ENCODE measurements at regions not wholly inside any gene's neighbourhood (a gene's known extent, or its start where the extent isn't known, plus 50 kb on each side); places are given as distances from the start of the nearest gene placed in this dataset.

DNA sequence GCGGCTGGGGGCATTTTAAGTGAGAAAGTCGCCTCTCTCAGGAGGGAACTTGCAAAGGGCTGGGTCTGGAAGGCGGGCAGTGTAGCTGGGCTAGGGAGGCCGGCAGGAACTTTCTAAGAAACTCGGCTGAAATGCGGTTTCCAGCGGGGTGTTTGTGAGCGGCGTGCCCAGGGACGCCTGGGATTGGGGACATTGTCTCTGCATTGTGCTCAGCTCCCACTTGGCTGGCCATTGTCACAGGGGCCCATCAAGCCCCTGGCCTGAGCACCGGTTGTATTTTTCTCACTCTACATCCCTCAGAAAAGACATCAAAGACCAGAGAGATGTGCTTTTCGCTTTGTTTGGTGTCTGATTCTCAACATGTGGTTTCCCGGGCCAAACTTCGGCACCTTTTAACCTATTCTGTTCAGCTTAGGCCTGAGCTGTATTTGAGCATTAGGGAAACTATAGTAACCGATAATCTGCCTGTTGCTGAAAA lies 291.1 kb upstream of the IRX3 start:
- CTCF ChIA-PET = interaction anchor here (0.6 kb wide), 1 partner anchor 458 kb away, joined by 3 read pairs; no protein-coding TSS in a partner anchor
- TF ChIP-seq ZNF843 (tag by site-specific recombination; IDR thresholded peaks at IDR 0.05) = no peak
- no peak for TF ChIP-seq ZNF37A (tag by site-specific recombination; IDR thresholded peaks at IDR 0.05)
- no peak for TF ChIP-seq OVOL3 (tag by site-specific recombination; IDR thresholded peaks at IDR 0.05)
- no peak for TF ChIP-seq ZBTB8A (tag by site-specific recombination; IDR thresholded peaks at IDR 0.05)
- TF ChIP-seq ZNF10 (tag by site-specific recombination; IDR thresholded peaks at IDR 0.05) = no peak
- TF ChIP-seq ZNF211 (tag by site-specific recombination; IDR thresholded peaks at IDR 0.05; ENCODE audit: low read depth) = no peak
- Histone ChIP-seq H3K4me1 (ENCODE audit: control insufficient read depth, insufficient read depth, low read length) (no peaks in the 10 kb centered on the region), H3K4me3 (ENCODE audit: low read depth, low read length) (no peak overlapping the region), H3K36me3 (ENCODE audit: control insufficient read depth in 2 of 2, insufficient read depth in 1 of 2, low read length in 2 of 2) (no peaks in the 10 kb centered on the region), H3K27ac (ENCODE audit: extremely low read depth, low read depth, low read length) (no peak overlapping the region), H3K9me3 (ENCODE audit: control insufficient read depth, insufficient read depth, low read depth, low read length) (no peaks in the 10 kb centered on the region)
- POLR2A ChIA-PET = interaction anchor here (1.1 kb wide), 1 partner anchor 8 kb away, joined by 4 read pairs; no protein-coding TSS in a partner anchor

DNA sequence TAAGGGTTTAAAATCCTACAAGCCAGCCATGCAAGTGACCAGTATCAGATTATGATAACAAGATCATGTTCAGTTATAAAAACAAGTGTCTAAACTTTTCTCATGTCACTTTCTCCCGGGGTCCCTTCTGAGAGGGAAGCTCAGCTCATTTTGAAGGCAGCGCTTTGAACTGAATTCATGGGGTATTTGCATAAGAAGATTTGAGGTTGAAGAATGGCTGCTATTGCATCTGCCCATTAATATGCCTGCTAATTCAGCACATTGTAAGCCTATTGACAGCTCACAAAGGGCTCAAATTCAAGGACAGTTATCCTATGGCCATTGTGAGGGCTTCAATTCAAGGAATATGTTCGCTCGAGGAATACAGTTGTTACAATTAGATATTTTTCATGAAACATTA lies 290.2 kb upstream of the IRX3 start:
- H3K9me3 ChIP-seq (ENCODE audit: control insufficient read depth, insufficient read depth, low read depth, low read length) = no peaks in the 10 kb centered on the region
- H3K4me3 ChIP-seq (ENCODE audit: low read depth, low read length) = no peak overlapping the region
- H3K4me1 ChIP-seq (ENCODE audit: control insufficient read depth, insufficient read depth, low read length) = no peaks in the 10 kb centered on the region
- POLR2A ChIA-PET = interaction anchor here (1.1 kb wide), 1 partner anchor 9 kb away, joined by 4 read pairs; no protein-coding TSS in a partner anchor
- H3K27ac ChIP-seq (ENCODE audit: extremely low read depth, low read depth, low read length) = no peak overlapping the region
- no peak for TF ChIP-seq YY2 (tag by site-specific recombination; IDR thresholded peaks at IDR 0.05)
- no peak for TF ChIP-seq SP2 (tag by site-specific recombination; IDR thresholded peaks at IDR 0.05)
- TF ChIP-seq OSR2 (tag by site-specific recombination; IDR thresholded peaks at IDR 0.05) = no peak
- TF ChIP-seq ZNF140 (tag by site-specific recombination; IDR thresholded peaks at IDR 0.05) = no peak
- TF ChIP-seq, protein P1, sequence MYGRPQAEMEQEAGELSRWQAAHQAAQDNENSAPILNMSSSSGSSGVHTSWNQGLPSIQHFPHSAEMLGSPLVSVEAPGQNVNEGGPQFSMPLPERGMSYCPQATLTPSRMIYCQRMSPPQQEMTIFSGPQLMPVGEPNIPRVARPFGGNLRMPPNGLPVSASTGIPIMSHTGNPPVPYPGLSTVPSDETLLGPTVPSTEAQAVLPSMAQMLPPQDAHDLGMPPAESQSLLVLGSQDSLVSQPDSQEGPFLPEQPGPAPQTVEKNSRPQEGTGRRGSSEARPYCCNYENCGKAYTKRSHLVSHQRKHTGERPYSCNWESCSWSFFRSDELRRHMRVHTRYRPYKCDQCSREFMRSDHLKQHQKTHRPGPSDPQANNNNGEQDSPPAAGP (tag by site-specific recombination; IDR thresholded peaks at IDR 0.05) = no peak
- TF ChIP-seq IKZF3 (tag by site-specific recombination; IDR thresholded peaks at IDR 0.05) = no peak
- no peak for TF ChIP-seq ZNF266 (tag by site-specific recombination; IDR thresholded peaks at IDR 0.05; ENCODE audit: low read depth)
- TF ChIP-seq, protein P2, sequence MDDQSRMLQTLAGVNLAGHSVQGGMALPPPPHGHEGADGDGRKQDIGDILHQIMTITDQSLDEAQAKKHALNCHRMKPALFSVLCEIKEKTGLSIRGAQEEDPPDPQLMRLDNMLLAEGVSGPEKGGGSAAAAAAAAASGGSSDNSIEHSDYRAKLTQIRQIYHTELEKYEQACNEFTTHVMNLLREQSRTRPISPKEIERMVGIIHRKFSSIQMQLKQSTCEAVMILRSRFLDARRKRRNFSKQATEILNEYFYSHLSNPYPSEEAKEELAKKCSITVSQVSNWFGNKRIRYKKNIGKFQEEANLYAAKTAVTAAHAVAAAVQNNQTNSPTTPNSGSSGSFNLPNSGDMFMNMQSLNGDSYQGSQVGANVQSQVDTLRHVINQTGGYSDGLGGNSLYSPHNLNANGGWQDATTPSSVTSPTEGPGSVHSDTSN (CRISPR knock-in tag; IDR thresholded peaks at IDR 0.05) = no peak
- TF ChIP-seq ZBTB21 (tag by site-specific recombination; IDR thresholded peaks at IDR 0.05) = no peak
- no peak for TF ChIP-seq ZNF596 (tag by site-specific recombination; IDR thresholded peaks at IDR 0.05)
- no peak for TF ChIP-seq KLF9 (tag by site-specific recombination; IDR thresholded peaks at IDR 0.05; ENCODE audit: low read depth)
- CTCF ChIA-PET = interaction anchor here (1.2 kb wide), 1 partner anchor 684 kb away, joined by 4 read pairs; no protein-coding TSS in a partner anchor
- H3K36me3 ChIP-seq (ENCODE audit: control insufficient read depth in 2 of 2, insufficient read depth in 1 of 2, low read length in 2 of 2) = no peaks in the 10 kb centered on the region

DNA sequence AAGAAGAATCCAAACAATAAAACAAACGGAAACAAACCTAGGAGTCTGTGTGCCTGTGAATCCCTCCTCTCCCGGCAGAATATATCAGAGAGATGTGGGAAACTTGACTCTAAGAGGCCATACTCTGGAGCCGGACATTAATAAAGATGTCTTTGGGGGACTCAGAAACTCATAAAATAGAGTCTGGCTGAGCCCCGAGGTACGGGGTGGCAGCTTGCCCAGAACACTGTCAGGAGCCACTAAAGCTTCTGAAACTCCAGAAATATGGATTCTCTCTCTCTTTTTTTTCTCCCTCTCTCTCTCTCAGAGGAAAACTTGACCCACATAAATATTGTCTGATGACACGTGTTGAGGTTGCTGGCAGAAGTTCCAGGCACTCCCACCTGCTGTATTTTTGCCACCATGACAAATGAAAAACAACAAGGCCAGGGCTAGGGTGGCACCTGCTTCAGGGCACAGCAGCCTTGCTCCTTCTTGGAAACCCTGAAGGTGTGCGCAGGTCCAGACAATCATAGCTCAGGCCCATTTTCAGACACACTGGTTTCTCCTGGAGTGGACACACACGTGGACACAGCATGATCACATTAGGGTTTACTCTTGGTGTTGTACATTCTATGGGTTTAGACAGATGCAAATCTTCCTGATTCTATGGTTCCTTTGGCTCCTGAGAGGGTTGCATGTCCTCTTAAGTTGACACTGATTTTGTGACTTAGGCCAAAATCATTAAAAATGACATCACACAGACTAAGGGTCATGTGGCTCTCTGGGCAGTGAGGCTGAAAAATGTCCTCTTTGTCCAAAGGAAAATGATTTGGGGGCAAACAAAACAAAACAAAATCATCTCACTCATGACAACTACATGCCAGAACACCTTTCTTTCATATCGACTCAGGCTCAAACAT lies 282.6 kb upstream of the IRX3 start:
- H3K4me3 ChIP-seq (ENCODE audit: low read depth, low read length) = no peak overlapping the region
- H3K4me1 ChIP-seq (ENCODE audit: control insufficient read depth, insufficient read depth, low read length) = no peaks in the 10 kb centered on the region; the same call in 1 of the 2 replicates
- ChIA-PET POLR2A (no interaction called here), CTCF (no interaction called here)
- H3K9me3 ChIP-seq (ENCODE audit: control insufficient read depth, insufficient read depth, low read depth, low read length) = no peaks in the 10 kb centered on the region
- H3K36me3 ChIP-seq (ENCODE audit: control insufficient read depth in 2 of 2, insufficient read depth in 1 of 2, low read length in 2 of 2) = no peaks in the 10 kb centered on the region
- no peak overlapping the region for H3K27ac ChIP-seq (ENCODE audit: extremely low read depth, low read depth, low read length)
- TF ChIP-seq ZNF2 (tag by site-specific recombination; IDR thresholded peaks at IDR 0.05) = no peak
- TF ChIP-seq, protein P3, sequence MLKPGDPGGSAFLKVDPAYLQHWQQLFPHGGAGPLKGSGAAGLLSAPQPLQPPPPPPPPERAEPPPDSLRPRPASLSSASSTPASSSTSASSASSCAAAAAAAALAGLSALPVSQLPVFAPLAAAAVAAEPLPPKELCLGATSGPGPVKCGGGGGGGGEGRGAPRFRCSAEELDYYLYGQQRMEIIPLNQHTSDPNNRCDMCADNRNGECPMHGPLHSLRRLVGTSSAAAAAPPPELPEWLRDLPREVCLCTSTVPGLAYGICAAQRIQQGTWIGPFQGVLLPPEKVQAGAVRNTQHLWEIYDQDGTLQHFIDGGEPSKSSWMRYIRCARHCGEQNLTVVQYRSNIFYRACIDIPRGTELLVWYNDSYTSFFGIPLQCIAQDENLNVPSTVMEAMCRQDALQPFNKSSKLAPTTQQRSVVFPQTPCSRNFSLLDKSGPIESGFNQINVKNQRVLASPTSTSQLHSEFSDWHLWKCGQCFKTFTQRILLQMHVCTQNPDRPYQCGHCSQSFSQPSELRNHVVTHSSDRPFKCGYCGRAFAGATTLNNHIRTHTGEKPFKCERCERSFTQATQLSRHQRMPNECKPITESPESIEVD (tag by site-specific recombination; IDR thresholded peaks at IDR 0.05) = peak; percentile 51; the same call in 1 of the 2 replicates
- no peak for TF ChIP-seq GFI1B (tag by site-specific recombination; IDR thresholded peaks at IDR 0.05)
- TF ChIP-seq FEZF1 (tag by site-specific recombination; IDR thresholded peaks at IDR 0.05) = no peak
- peak; percentile 36 for TF ChIP-seq ZNF341 (tag by site-specific recombination; IDR thresholded peaks at IDR 0.05; ENCODE audit: low read depth)
- TF ChIP-seq, protein P4, sequence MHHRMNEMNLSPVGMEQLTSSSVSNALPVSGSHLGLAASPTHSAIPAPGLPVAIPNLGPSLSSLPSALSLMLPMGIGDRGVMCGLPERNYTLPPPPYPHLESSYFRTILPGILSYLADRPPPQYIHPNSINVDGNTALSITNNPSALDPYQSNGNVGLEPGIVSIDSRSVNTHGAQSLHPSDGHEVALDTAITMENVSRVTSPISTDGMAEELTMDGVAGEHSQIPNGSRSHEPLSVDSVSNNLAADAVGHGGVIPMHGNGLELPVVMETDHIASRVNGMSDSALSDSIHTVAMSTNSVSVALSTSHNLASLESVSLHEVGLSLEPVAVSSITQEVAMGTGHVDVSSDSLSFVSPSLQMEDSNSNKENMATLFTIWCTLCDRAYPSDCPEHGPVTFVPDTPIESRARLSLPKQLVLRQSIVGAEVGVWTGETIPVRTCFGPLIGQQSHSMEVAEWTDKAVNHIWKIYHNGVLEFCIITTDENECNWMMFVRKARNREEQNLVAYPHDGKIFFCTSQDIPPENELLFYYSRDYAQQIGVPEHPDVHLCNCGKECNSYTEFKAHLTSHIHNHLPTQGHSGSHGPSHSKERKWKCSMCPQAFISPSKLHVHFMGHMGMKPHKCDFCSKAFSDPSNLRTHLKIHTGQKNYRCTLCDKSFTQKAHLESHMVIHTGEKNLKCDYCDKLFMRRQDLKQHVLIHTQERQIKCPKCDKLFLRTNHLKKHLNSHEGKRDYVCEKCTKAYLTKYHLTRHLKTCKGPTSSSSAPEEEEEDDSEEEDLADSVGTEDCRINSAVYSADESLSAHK (tag by site-specific recombination; IDR thresholded peaks at IDR 0.05) = peak; percentile 86
- TF ChIP-seq ZFP41 (tag by site-specific recombination; IDR thresholded peaks at IDR 0.05; ENCODE audit: borderline replicate concordance) = no peak
- TF ChIP-seq ZNF837 (tag by site-specific recombination; IDR thresholded peaks at IDR 0.05) = no peak
